NT2/D1 (cell line): ENCODE measurements at regions not wholly inside any gene's neighbourhood (a gene's known extent, or its start where the extent isn't known, plus 50 kb on each side); places are given as distances from the start of the nearest gene placed in this dataset.

ENCODE experiments used
- YY1 ChIP-seq: IDR thresholded peaks from 2 replicates; pipeline ENCODE4 v1.6.1; 2011; ENCODE audit not compliant: insufficient read length, insufficient read depth
- ZNF274 ChIP-seq: IDR thresholded peaks from 2 replicates; pipeline ENCODE4 v1.6.1; 2011; ENCODE audit warnings: mild to moderate bottlenecking, low read depth, low read length

DNA sequence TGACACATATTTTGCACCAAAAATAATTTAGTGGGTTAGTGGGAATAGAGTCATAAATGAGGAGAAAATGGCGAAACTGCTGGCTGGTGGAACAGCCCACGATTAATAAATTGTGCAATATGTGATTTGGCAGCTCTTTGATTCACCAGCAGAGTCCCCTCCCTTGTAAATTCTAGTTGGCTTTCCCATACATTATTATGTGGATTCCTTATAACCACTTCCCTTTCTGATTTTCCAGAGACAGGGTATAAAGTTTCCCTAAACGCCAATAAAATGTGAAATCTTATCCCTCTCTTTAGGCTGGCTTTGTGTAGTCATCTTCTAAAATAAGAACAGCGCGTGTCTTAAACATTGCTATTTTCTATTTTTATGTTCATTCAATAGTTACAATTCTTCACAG lies 149.4 kb upstream of the FERD3L start:
- TF ChIP-seq ZNF274 = no peak
- no peak for TF ChIP-seq YY1
